ENCODE measurements at regions not wholly inside any gene's neighbourhood (a gene's known extent, or its start where the extent isn't known, plus 50 kb on each side); places are given as distances from the start of the nearest gene placed in this dataset.

GRCh38 chr12:23356440-23356839 lies 593.0 kb downstream of the SOX5 start:
- H3K27ac ChIP-seq (ENCODE audit: low read depth, low read length) = no peak overlapping the region
- H3K36me3 ChIP-seq (ENCODE audit: control insufficient read depth, insufficient read depth, low read length) = no peaks in the 10 kb centered on the region
- no peak overlapping the region for H4K8ac ChIP-seq (ENCODE audit: low read depth, low read length)
- H3K23ac ChIP-seq (ENCODE audit: low read length) = no peak overlapping the region
- no peak overlapping the region for H3K18ac ChIP-seq (ENCODE audit: low read length)
- H2BK15ac ChIP-seq (replicated peaks; ENCODE audit: low read depth) = no peak overlapping the region
- H3K4me3 ChIP-seq (ENCODE audit: low read length) = no peak overlapping the region
- H3K4me1 ChIP-seq (ENCODE audit: control insufficient read depth, low read depth, low read length) = no peaks in the 10 kb centered on the region
- no peaks in the 10 kb centered on the region for H3K79me2 ChIP-seq (ENCODE audit: control insufficient read depth, insufficient read depth, low read length)
- no peak overlapping the region for H3K4ac ChIP-seq (ENCODE audit: low read depth, low read length)
- no peak overlapping the region for H3K9ac ChIP-seq (ENCODE audit: low read length)
- H3K79me1 ChIP-seq (ENCODE audit: low read length) = no peaks in the 10 kb centered on the region
- no peak overlapping the region for H2BK120ac ChIP-seq (ENCODE audit: low read depth, low read length)
- no peak overlapping the region for H2AK5ac ChIP-seq (ENCODE audit: low read length)
- no peak overlapping the region for H3K4me2 ChIP-seq (ENCODE audit: low read length)
- no CpG with 5 or more reads among the region's 3 CpGs for WGBS (ENCODE audit: extremely low coverage, insufficient coverage, low lambda C conversion rate)
- no peak overlapping the region for H3K56ac ChIP-seq (ENCODE audit: low read length)
- H3K27me3 ChIP-seq (ENCODE audit: insufficient read depth, low read length, poor library complexity) = no peaks in the 10 kb centered on the region
- H4K5ac ChIP-seq (ENCODE audit: low read length) = no peak overlapping the region
- no peak overlapping the region for H2BK5ac ChIP-seq (ENCODE audit: low read length)
- no peak for DNase-seq

DNA sequence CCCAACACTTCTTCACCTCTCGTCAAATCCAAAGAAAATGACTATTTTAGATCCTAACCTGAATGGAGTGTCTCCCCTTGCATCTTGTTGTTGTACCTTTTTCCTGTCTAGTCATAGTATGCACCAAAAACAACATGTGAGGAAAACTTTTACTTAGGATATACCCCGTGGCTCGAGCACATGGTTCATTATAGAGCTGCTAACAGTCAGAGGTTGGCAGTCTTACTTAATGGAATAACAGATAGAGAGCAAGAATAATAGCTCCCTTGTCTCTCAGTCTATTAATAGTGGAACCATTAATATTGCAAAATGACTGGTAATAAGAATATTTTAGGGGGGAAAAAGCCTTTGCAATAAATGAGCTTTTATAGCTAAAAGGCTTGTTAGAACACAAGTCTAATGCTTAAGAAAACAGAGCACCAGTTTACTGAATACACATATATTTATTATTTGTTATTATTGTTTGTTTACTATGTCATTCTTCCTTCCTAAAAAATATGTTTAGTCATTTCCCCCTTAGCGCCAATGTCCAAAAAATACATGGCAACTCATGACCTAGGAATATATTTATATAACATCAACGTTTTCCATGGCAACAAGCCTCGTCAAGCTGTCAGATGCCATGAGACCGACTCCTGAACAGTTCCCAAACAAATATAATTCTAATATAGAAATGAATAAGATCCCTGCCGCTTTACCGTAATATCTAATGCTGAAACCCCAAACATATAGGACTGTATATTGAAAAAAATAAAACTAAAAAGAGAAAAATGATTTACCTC lies 592.4 kb downstream of the SOX5 start:
- Histone ChIP-seq H4K5ac (ENCODE audit: low read length) (no peak overlapping the region), H3K36me3 (ENCODE audit: control insufficient read depth, insufficient read depth, low read length) (no peaks in the 10 kb centered on the region), H3K56ac (ENCODE audit: low read length) (no peak overlapping the region), H3K79me2 (ENCODE audit: control insufficient read depth, insufficient read depth, low read length) (no peaks in the 10 kb centered on the region), H3K23ac (ENCODE audit: low read length) (no peak overlapping the region), H3K9ac (ENCODE audit: low read length) (no peak overlapping the region), H3K4me1 (ENCODE audit: control insufficient read depth, low read depth, low read length) (no peaks in the 10 kb centered on the region), H2BK15ac (replicated peaks; ENCODE audit: low read depth) (no peak overlapping the region), H3K79me1 (ENCODE audit: low read length) (no peaks in the 10 kb centered on the region), H3K27me3 (ENCODE audit: insufficient read depth, low read length, poor library complexity) (no peaks in the 10 kb centered on the region), H3K27ac (ENCODE audit: low read depth, low read length) (no peak overlapping the region), H3K4ac (ENCODE audit: low read depth, low read length) (no peak overlapping the region), H3K4me3 (ENCODE audit: low read length) (no peak overlapping the region), H2BK120ac (ENCODE audit: low read depth, low read length) (no peak overlapping the region), H2BK5ac (ENCODE audit: low read length) (no peak overlapping the region), H2AK5ac (ENCODE audit: low read length) (no peak overlapping the region), H3K18ac (ENCODE audit: low read length) (no peak overlapping the region), H4K8ac (ENCODE audit: low read depth, low read length) (no peak overlapping the region), H3K4me2 (ENCODE audit: low read length) (no peak overlapping the region)
- DNase-seq = no peak
- no CpG with 5 or more reads among the region's 9 CpGs for WGBS (ENCODE audit: extremely low coverage, insufficient coverage, low lambda C conversion rate)

DNA sequence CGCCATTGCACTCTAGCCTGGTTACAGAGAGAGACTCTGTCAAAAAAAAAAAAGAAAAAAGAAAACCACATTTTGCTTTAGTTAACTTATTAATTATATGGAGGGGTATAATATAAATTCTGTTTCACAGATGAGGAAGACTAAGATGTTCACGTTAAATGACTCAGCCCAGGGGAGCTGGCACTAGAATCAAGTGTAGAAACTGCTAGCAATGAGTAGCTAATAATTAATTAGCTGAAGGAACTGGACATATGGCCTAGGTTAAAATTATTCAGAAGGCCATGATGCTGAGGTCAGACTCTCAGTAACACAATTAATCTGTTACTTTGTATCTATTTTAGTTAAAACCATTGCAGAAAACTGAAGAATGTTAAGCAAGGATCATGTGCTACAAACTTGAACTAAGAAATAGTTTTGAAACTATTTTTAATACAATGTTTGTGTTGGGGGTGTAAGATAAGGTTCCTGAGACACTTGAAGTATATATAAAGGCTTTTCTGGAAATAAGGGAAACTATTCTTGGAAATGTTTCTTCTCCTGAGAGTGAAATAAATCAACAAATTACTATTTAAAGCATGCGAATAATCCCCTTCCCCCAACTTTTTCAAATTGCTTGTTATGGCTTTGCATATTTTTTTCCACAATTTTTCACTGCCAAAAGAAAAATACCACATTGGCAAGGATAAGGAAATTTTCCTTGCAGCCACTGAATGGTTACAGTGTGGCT lies 589.3 kb downstream of the SOX5 start:
- no peak overlapping the region for H3K4me2 ChIP-seq (ENCODE audit: low read length)
- H2BK5ac ChIP-seq (ENCODE audit: low read length) = no peak overlapping the region
- H3K27ac ChIP-seq (ENCODE audit: low read depth, low read length) = no peak overlapping the region
- H3K9ac ChIP-seq (ENCODE audit: low read length) = no peak overlapping the region
- no peak overlapping the region for H2AK5ac ChIP-seq (ENCODE audit: low read length)
- no peaks in the 10 kb centered on the region for H3K36me3 ChIP-seq (ENCODE audit: control insufficient read depth, insufficient read depth, low read length)
- H3K18ac ChIP-seq (ENCODE audit: low read length) = no peak overlapping the region
- H3K79me1 ChIP-seq (ENCODE audit: low read length) = no peaks in the 10 kb centered on the region
- H3K4me1 ChIP-seq (ENCODE audit: control insufficient read depth, low read depth, low read length) = no peaks in the 10 kb centered on the region
- no peak overlapping the region for H2BK15ac ChIP-seq (replicated peaks; ENCODE audit: low read depth)
- H3K56ac ChIP-seq (ENCODE audit: low read length) = no peak overlapping the region
- H3K4me3 ChIP-seq (ENCODE audit: low read length) = no peak overlapping the region
- no peak overlapping the region for H3K4ac ChIP-seq (ENCODE audit: low read depth, low read length)
- no peak overlapping the region for H4K5ac ChIP-seq (ENCODE audit: low read length)
- no peak overlapping the region for H4K8ac ChIP-seq (ENCODE audit: low read depth, low read length)
- WGBS (ENCODE audit: extremely low coverage, insufficient coverage, low lambda C conversion rate) = no CpG with 5 or more reads among the region's 3 CpGs
- H3K23ac ChIP-seq (ENCODE audit: low read length) = no peak overlapping the region
- H2BK120ac ChIP-seq (ENCODE audit: low read depth, low read length) = no peak overlapping the region
- no peaks in the 10 kb centered on the region for H3K79me2 ChIP-seq (ENCODE audit: control insufficient read depth, insufficient read depth, low read length)
- no peak for DNase-seq
- H3K27me3 ChIP-seq (ENCODE audit: insufficient read depth, low read length, poor library complexity) = no peaks in the 10 kb centered on the region

GRCh38 chr12:23361971-23362370 lies 587.5 kb downstream of the SOX5 start:
- Histone ChIP-seq H4K5ac (ENCODE audit: low read length) (no peak overlapping the region), H4K8ac (ENCODE audit: low read depth, low read length) (no peak overlapping the region), H3K79me2 (ENCODE audit: control insufficient read depth, insufficient read depth, low read length) (no peaks in the 10 kb centered on the region), H3K27ac (ENCODE audit: low read depth, low read length) (no peak overlapping the region), H3K36me3 (ENCODE audit: control insufficient read depth, insufficient read depth, low read length) (no peaks in the 10 kb centered on the region), H2BK5ac (ENCODE audit: low read length) (no peak overlapping the region), H3K4me1 (ENCODE audit: control insufficient read depth, low read depth, low read length) (no peaks in the 10 kb centered on the region), H3K27me3 (ENCODE audit: insufficient read depth, low read length, poor library complexity) (no peaks in the 10 kb centered on the region), H3K56ac (ENCODE audit: low read length) (no peak overlapping the region), H3K9ac (ENCODE audit: low read length) (no peak overlapping the region), H3K4me2 (ENCODE audit: low read length) (no peak overlapping the region), H3K4ac (ENCODE audit: low read depth, low read length) (no peak overlapping the region), H3K4me3 (ENCODE audit: low read length) (no peak overlapping the region), H3K23ac (ENCODE audit: low read length) (no peak overlapping the region), H3K79me1 (ENCODE audit: low read length) (no peaks in the 10 kb centered on the region), H2AK5ac (ENCODE audit: low read length) (no peak overlapping the region), H2BK15ac (replicated peaks; ENCODE audit: low read depth) (no peak overlapping the region), H3K18ac (ENCODE audit: low read length) (no peak overlapping the region), H2BK120ac (ENCODE audit: low read depth, low read length) (no peak overlapping the region)
- no CpG with 5 or more reads among the region's 6 CpGs for WGBS (ENCODE audit: extremely low coverage, insufficient coverage, low lambda C conversion rate)
- peak; percentile 14 for DNase-seq

DNA sequence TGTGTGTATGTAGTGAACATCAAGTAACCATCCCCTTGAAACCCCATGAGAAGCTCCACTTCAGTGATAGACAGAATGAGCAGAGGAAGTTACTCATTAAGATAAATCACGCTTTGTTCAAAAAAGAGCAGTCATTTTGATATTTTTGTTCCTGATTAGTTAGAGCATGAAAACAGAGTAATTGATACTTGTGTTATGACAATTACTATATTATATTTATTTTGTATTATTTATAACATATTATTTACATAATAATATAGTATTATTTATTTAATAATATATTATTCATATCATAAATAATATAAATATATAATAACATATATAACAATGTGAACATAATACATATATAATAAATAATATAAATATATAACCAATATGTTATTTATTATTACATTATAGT lies 580.9 kb downstream of the SOX5 start:
- H3K23ac ChIP-seq (ENCODE audit: low read length) = no peak overlapping the region
- H3K27ac ChIP-seq (ENCODE audit: low read depth, low read length) = no peak overlapping the region
- no peak overlapping the region for H3K9ac ChIP-seq (ENCODE audit: low read length)
- H3K79me2 ChIP-seq (ENCODE audit: control insufficient read depth, insufficient read depth, low read length) = no peaks in the 10 kb centered on the region
- no peak overlapping the region for H4K8ac ChIP-seq (ENCODE audit: low read depth, low read length)
- no peaks in the 10 kb centered on the region for H3K27me3 ChIP-seq (ENCODE audit: insufficient read depth, low read length, poor library complexity)
- H3K4me3 ChIP-seq (ENCODE audit: low read length) = no peak overlapping the region
- no peak overlapping the region for H2BK120ac ChIP-seq (ENCODE audit: low read depth, low read length)
- H3K56ac ChIP-seq (ENCODE audit: low read length) = no peak overlapping the region
- no peak overlapping the region for H3K18ac ChIP-seq (ENCODE audit: low read length)
- H2BK15ac ChIP-seq (replicated peaks; ENCODE audit: low read depth) = no peak overlapping the region
- no peak overlapping the region for H2BK5ac ChIP-seq (ENCODE audit: low read length)
- no peak overlapping the region for H3K4me2 ChIP-seq (ENCODE audit: low read length)
- no peaks in the 10 kb centered on the region for H3K79me1 ChIP-seq (ENCODE audit: low read length)
- no peak overlapping the region for H4K5ac ChIP-seq (ENCODE audit: low read length)
- H3K4ac ChIP-seq (ENCODE audit: low read depth, low read length) = no peak overlapping the region
- WGBS (ENCODE audit: extremely low coverage, insufficient coverage, low lambda C conversion rate) = no CpG with 5 or more reads among the region's 1 CpG
- H3K36me3 ChIP-seq (ENCODE audit: control insufficient read depth, insufficient read depth, low read length) = no peaks in the 10 kb centered on the region
- no peaks in the 10 kb centered on the region for H3K4me1 ChIP-seq (ENCODE audit: control insufficient read depth, low read depth, low read length)
- DNase-seq = no peak
- no peak overlapping the region for H2AK5ac ChIP-seq (ENCODE audit: low read length)

Data from mesendoderm (in vitro differentiated cells).